GM23338 (cell line): ENCODE measurements at regions not wholly inside any gene's neighbourhood (a gene's known extent, or its start where the extent isn't known, plus 50 kb on each side); places are given as distances from the start of the nearest gene placed in this dataset.

Experiments
- ATAC-seq: fragments of 200-7000 bp; cut with Tn5 transposase; 3 replicates; pipeline ENCODE4 v1.9.1; 2020
- DNase-seq: peaks from one replicate; pipeline ENCODE4 v3.0.0-alpha.2; 2015; ENCODE audit warnings: low spot score
- H2AFZ ChIP-seq: fragments of 200-600 bp; sonication (generic); 2 replicates; pipeline ENCODE4 v1.8.0; 2016; ENCODE audit warnings: antibody characterized with exemption, mild to moderate bottlenecking, moderate library complexity
- H3F3A ChIP-seq: fragments of 200-600 bp; sonication (generic); replicated peaks from 2 replicates; pipeline ENCODE4 v1.8.0; 2017; ENCODE audit warnings: antibody characterized with exemption, mixed run types, low read depth
- H3K27ac ChIP-seq: fragments of 200-600 bp; sonication (generic); 2 replicates; pipeline ENCODE4 v1.6.1; 2016; ENCODE audit warnings: low read depth
- H3K27me3 ChIP-seq: fragments of 200-600 bp; sonication (generic); 2 replicates; pipeline ENCODE4 v1.8.0; 2016; ENCODE audit warnings: mild to moderate bottlenecking, mixed run types, moderate library complexity; ENCODE audit not compliant: insufficient read depth
- H3K36me3 ChIP-seq: fragments of 200-600 bp; sonication (generic); 2 replicates; pipeline ENCODE4 v1.8.0; 2016; ENCODE audit warnings: mild to moderate bottlenecking; ENCODE audit not compliant: insufficient read depth
- H3K4me1 ChIP-seq: fragments of 200-600 bp; sonication (generic); 2 replicates; pipeline ENCODE4 v1.8.0; 2016; ENCODE audit warnings: mild to moderate bottlenecking, moderate library complexity; ENCODE audit not compliant: insufficient read depth
- H3K4me2 ChIP-seq: fragments of 200-600 bp; sonication (generic); 2 replicates; pipeline ENCODE4 v1.7.1; 2017; ENCODE audit warnings: mixed run types
- H3K4me3 ChIP-seq: fragments of 200-600 bp; sonication (generic); 2 replicates; pipeline ENCODE4 v1.6.1; 2016; ENCODE audit warnings: mixed run types
- H3K79me2 ChIP-seq: fragments of 200-600 bp; sonication (generic); replicated peaks from 2 replicates; pipeline ENCODE4 v1.8.0; 2017; ENCODE audit warnings: mild to moderate bottlenecking; ENCODE audit not compliant: insufficient read depth
- H3K9me2 ChIP-seq: fragments of 200-600 bp; sonication (generic); 2 replicates; pipeline ENCODE4 v1.8.0; 2017; ENCODE audit not compliant: insufficient read depth
- H4K20me1 ChIP-seq: fragments of 200-600 bp; sonication (generic); replicated peaks from 2 replicates; pipeline ENCODE4 v1.8.0; 2017; ENCODE audit warnings: mild to moderate bottlenecking; ENCODE audit not compliant: insufficient read depth
- H3K27ac Mint-ChIP-seq: 2 replicates; pipeline ENCODE4 v1.8.0; 2020; ENCODE audit warnings: inconsistent platforms, mild to moderate bottlenecking, moderate library complexity, mixed read lengths
- H3K27me3 Mint-ChIP-seq: 3 replicates; pipeline ENCODE4 v1.8.0; 2022; ENCODE audit warnings: low read depth, mild to moderate bottlenecking, moderate library complexity, mixed read lengths, inconsistent platforms; ENCODE audit not compliant: insufficient read depth, poor library complexity
- H3K36me3 Mint-ChIP-seq: 3 replicates; pipeline ENCODE4 v1.8.0; 2021; ENCODE audit warnings: low read depth, mild to moderate bottlenecking, inconsistent platforms, moderate library complexity, mixed read lengths
- H3K4me1 Mint-ChIP-seq: 3 replicates; pipeline ENCODE4 v1.8.0; 2020; ENCODE audit warnings: mild to moderate bottlenecking, inconsistent platforms, mixed read lengths
- H3K4me3 Mint-ChIP-seq: 3 replicates; pipeline ENCODE4 v1.8.0; 2021; ENCODE audit warnings: moderate library complexity, mild to moderate bottlenecking, inconsistent platforms, mixed read lengths
- H3K9me3 Mint-ChIP-seq: 3 replicates; pipeline ENCODE4 v1.8.0; 2020; ENCODE audit warnings: moderate library complexity, mild to moderate bottlenecking, inconsistent platforms, mixed read lengths
- CREB1 ChIP-seq: fragments of 250-450 bp; sonication (Bioruptor Pico); IDR thresholded peaks from 2 replicates; pipeline ENCODE4 v1.5.0; 2020; ENCODE audit warnings: low read depth, mild to moderate bottlenecking, moderate library complexity
- CTCF ChIP-seq, 2 experiments: fragments of 200-600 bp in 1 of 2; sonication (generic) in 1 of 2; conservative IDR thresholded peaks; 2 replicates each; pipeline versions ENCODE4 v1.5.1 to v1.6.1; 2016 to 2017; ENCODE audit warnings: antibody characterized with exemption in 2 of 2, low read depth in 2 of 2, mild to moderate bottlenecking in 2 of 2, moderate library complexity in 1 of 2
- EZH2 ChIP-seq: fragments of 200-600 bp; sonication (generic); IDR thresholded peaks from one replicate; pipeline ENCODE4 v1.8.0; 2017; ENCODE audit warnings: antibody characterized with exemption, mild to moderate bottlenecking, low read depth; ENCODE audit not compliant: unreplicated experiment
- EZH2phosphoT487 ChIP-seq: fragments of 200-600 bp; sonication (generic); IDR thresholded peaks from one replicate; pipeline ENCODE4 v1.8.1; 2018; ENCODE audit warnings: antibody characterized with exemption; ENCODE audit not compliant: unreplicated experiment
- JUNB ChIP-seq: IDR thresholded peaks from one replicate; pipeline ENCODE4 v1.6.1; 2016; ENCODE audit warnings: antibody characterized with exemption; ENCODE audit not compliant: unreplicated experiment
- NANOG ChIP-seq: IDR thresholded peaks from 2 replicates; pipeline ENCODE4 v1.6.1; 2016; ENCODE audit warnings: antibody characterized with exemption, borderline replicate concordance
- POLR2AphosphoS5 ChIP-seq: IDR thresholded peaks from 2 replicates; pipeline ENCODE4 v1.6.1; 2016; ENCODE audit warnings: antibody characterized with exemption, low read depth
- STAT1 ChIP-seq: IDR thresholded peaks from one replicate; pipeline ENCODE4 v1.6.1; 2016; ENCODE audit warnings: antibody characterized with exemption; ENCODE audit not compliant: unreplicated experiment
- ZNF114 ChIP-seq: fragments of 250-450 bp; sonication (Bioruptor Pico); IDR thresholded peaks from 2 replicates; pipeline ENCODE4 v1.5.0; 2020; ENCODE audit warnings: mild to moderate bottlenecking, moderate library complexity
- ZNF331 ChIP-seq: fragments of 250-450 bp; sonication (Bioruptor Pico); IDR thresholded peaks from 2 replicates; pipeline ENCODE4 v1.5.0; 2020; ENCODE audit warnings: low read depth, mild to moderate bottlenecking, moderate library complexity
- ZNF462 ChIP-seq: fragments of 250-450 bp; sonication (Bioruptor Pico); IDR thresholded peaks from 2 replicates; pipeline ENCODE4 v1.5.0; 2020; ENCODE audit warnings: mild to moderate bottlenecking, moderate library complexity
- TF ChIP-seq, protein P1 (sequence below): IDR thresholded peaks from one replicate; pipeline ENCODE4 v1.6.1; 2018; ENCODE audit warnings: antibody characterized with exemption; ENCODE audit not compliant: unreplicated experiment
- TF ChIP-seq, protein P2 (sequence below): IDR thresholded peaks from 2 replicates; pipeline ENCODE4 v1.6.1; 2016; ENCODE audit warnings: antibody characterized with exemption

DNA sequence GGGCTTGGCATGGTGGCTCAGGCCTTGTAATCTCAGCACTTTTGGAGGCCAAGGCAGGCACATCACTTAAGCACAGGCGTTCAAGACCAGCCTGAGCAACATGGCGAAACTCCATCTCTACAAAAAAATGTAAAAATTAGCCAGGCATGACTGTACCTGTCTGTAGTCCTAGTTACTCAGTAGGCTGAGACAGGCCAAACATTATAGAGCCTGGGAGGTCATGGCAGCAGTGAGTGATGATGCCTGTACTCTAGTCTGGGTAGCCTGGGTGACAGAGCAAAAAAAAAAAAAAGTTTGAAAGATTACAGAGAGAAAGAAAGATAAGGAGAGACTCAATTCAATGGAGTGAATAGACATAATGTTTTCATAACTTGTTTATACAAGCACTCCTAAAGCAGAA, 556.5 kb upstream of the BRINP3 start:
- no peak overlapping the region for H3K4me3 Mint-ChIP-seq
- Histone ChIP-seq H4K20me1 (no peaks in the 10 kb centered on the region), H3K4me1 (no peaks in the 10 kb centered on the region), H3K27ac (no peak overlapping the region), H3F3A (no peaks in the 10 kb centered on the region), H3K9me2 (no peaks in the 10 kb centered on the region), H3K4me3 (no peak overlapping the region), H3K4me2 (no peak overlapping the region), H3K36me3 (no peaks in the 10 kb centered on the region), H2AFZ (no peak overlapping the region), H3K79me2 (no peaks in the 10 kb centered on the region), H3K27me3 (no peaks in the 10 kb centered on the region)
- ATAC-seq (no peak), DNase-seq (no peak)
- TF ChIP-seq ZNF331 (CRISPR knock-in tag), result no peak
- TF ChIP-seq NANOG, result no peak
- no peak for TF ChIP-seq CREB1 (CRISPR knock-in tag)
- TF ChIP-seq JUNB, result no peak
- TF ChIP-seq STAT1, result no peak
- TF ChIP-seq EZH2, result no peak
- TF ChIP-seq ZNF114, result no peak
- TF ChIP-seq POLR2AphosphoS5, result no peak
- no peak for TF ChIP-seq EZH2phosphoT487
- no peak for TF ChIP-seq ZNF462 (CRISPR knock-in tag)
- TF ChIP-seq, protein P1, sequence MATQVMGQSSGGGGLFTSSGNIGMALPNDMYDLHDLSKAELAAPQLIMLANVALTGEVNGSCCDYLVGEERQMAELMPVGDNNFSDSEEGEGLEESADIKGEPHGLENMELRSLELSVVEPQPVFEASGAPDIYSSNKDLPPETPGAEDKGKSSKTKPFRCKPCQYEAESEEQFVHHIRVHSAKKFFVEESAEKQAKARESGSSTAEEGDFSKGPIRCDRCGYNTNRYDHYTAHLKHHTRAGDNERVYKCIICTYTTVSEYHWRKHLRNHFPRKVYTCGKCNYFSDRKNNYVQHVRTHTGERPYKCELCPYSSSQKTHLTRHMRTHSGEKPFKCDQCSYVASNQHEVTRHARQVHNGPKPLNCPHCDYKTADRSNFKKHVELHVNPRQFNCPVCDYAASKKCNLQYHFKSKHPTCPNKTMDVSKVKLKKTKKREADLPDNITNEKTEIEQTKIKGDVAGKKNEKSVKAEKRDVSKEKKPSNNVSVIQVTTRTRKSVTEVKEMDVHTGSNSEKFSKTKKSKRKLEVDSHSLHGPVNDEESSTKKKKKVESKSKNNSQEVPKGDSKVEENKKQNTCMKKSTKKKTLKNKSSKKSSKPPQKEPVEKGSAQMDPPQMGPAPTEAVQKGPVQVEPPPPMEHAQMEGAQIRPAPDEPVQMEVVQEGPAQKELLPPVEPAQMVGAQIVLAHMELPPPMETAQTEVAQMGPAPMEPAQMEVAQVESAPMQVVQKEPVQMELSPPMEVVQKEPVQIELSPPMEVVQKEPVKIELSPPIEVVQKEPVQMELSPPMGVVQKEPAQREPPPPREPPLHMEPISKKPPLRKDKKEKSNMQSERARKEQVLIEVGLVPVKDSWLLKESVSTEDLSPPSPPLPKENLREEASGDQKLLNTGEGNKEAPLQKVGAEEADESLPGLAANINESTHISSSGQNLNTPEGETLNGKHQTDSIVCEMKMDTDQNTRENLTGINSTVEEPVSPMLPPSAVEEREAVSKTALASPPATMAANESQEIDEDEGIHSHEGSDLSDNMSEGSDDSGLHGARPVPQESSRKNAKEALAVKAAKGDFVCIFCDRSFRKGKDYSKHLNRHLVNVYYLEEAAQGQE, result no peak
- TF ChIP-seq CTCF (conservative IDR thresholded peaks at IDR 0.05; ENCODE audit: low read depth in 2 of 2), result no peak
- TF ChIP-seq, protein P2, sequence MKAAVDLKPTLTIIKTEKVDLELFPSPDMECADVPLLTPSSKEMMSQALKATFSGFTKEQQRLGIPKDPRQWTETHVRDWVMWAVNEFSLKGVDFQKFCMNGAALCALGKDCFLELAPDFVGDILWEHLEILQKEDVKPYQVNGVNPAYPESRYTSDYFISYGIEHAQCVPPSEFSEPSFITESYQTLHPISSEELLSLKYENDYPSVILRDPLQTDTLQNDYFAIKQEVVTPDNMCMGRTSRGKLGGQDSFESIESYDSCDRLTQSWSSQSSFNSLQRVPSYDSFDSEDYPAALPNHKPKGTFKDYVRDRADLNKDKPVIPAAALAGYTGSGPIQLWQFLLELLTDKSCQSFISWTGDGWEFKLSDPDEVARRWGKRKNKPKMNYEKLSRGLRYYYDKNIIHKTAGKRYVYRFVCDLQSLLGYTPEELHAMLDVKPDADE, result no peak
- H3K9me3 Mint-ChIP-seq, result no peaks in the 10 kb centered on the region
- H3K27ac Mint-ChIP-seq, result no peak overlapping the region
- H3K27me3 Mint-ChIP-seq, result peaks cover 2% of the 10 kb centered on the region
- no peaks in the 10 kb centered on the region for H3K36me3 Mint-ChIP-seq
- H3K4me1 Mint-ChIP-seq, result no peaks in the 10 kb centered on the region
